H1 (cell line): ENCODE measurements at regions not wholly inside any gene's neighbourhood (a gene's known extent, or its start where the extent isn't known, plus 50 kb on each side); places are given as distances from the start of the nearest gene placed in this dataset.

ENCODE experiments used
- MAFK ChIP-seq: IDR thresholded peaks from 2 replicates; pipeline ENCODE4 v1.6.1; 2012; ENCODE audit warnings: low read depth, mild to moderate bottlenecking, improper control_type of control experiment, low read length
- PHF8 ChIP-seq: fragments of 200-600 bp; sonication (generic); conservative IDR thresholded peaks from 2 replicates; pipeline ENCODE4 v1.7.1; 2012; ENCODE audit warnings: low read depth, mild to moderate bottlenecking, inconsistent platforms, low read length, moderate library complexity
- RXRA ChIP-seq: IDR thresholded peaks from 2 replicates; pipeline ENCODE4 v1.6.1; 2011; ENCODE audit warnings: low read depth, mild to moderate bottlenecking, low read length, moderate library complexity; ENCODE audit not compliant: insufficient read depth
- ZNF274 ChIP-seq: IDR thresholded peaks from 2 replicates; pipeline ENCODE4 v1.7.0; 2012; ENCODE audit warnings: low read length, borderline replicate concordance; ENCODE audit errors: extremely low read depth

DNA sequence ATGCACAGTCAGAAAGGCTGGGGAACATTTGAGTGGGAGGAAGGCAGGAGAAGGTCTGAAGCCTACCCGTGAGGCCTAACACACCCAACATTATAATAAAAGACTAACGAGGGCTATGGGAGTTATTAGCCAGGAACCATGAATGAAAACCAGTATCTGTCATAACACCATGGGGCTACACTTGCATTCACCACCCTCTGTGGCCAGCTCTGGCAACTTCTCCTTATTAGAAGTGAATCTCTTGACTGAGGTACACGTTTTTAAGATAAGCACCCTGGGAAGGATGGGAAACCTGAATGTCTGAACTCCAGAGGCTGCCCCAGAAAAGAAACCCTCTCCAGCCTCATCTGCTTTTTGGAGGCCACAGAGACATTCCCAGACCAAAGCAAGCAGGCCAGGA is 204.3 kb upstream of the RAB4A start (continued):
- TF ChIP-seq MAFK = no peak
- no peak for TF ChIP-seq RXRA
- TF ChIP-seq ZNF274 = no peak
- no peak for TF ChIP-seq PHF8
